Stimulated activated naive CD8-positive, alpha-beta T cell treated with anti-CD3 and anti-CD28 coated beads, Interleukin-15, Interleukin-2, amounts not matched to agents 100 ng/mL and 50 ng/mL, for 24 hours (primary cell): ENCODE measurements at regions not wholly inside any gene's neighbourhood (a gene's known extent, or its start where the extent isn't known, plus 50 kb on each side); places are given as distances from the start of the nearest gene placed in this dataset.
"Not testable (repeated sequence)": the region's sequence is repeated elsewhere in the genome, so short reads cannot be mapped to it uniquely, and the experiment has no call there.

Experiments used
- H3K27ac Mint-ChIP-seq: one replicate; pipeline ENCODE4 v1.8.0; 2021; ENCODE audit warnings: mild to moderate bottlenecking, mixed read lengths
- H3K27me3 Mint-ChIP-seq: one replicate; pipeline ENCODE4 v1.8.0; 2021; ENCODE audit warnings: mixed read lengths
- H3K36me3 Mint-ChIP-seq: one replicate; pipeline ENCODE4 v1.8.0; 2021; ENCODE audit warnings: low read depth, mixed read lengths
- H3K4me1 Mint-ChIP-seq: one replicate; pipeline ENCODE4 v1.8.0; 2021; ENCODE audit warnings: low read depth, mixed read lengths
- H3K4me3 Mint-ChIP-seq: one replicate; pipeline ENCODE4 v1.8.0; 2021; ENCODE audit warnings: mild to moderate bottlenecking, mixed read lengths
- H3K9me3 Mint-ChIP-seq: one replicate; pipeline ENCODE4 v1.8.0; 2021; ENCODE audit warnings: mixed read lengths

GRCh38 chr6:63452125-63452524 is 120.2 kb upstream of the LOC128125822 start:
- H3K27me3 Mint-ChIP-seq, result no peaks in the 10 kb centered on the region
- no peaks in the 10 kb centered on the region for H3K4me1 Mint-ChIP-seq
- no peaks in the 10 kb centered on the region for H3K36me3 Mint-ChIP-seq
- no peak overlapping the region for H3K27ac Mint-ChIP-seq
- H3K4me3 Mint-ChIP-seq, result no peak overlapping the region
- H3K9me3 Mint-ChIP-seq, result no peaks in the 10 kb centered on the region

GRCh38 chr6:63456734-63457133 is 115.5 kb upstream of the LOC128125822 start:
- Mint-ChIP-seq H3K9me3 (no peaks in the 10 kb centered on the region), H3K4me1 (no peaks in the 10 kb centered on the region), H3K36me3 (no peaks in the 10 kb centered on the region), H3K27ac (no peak overlapping the region), H3K4me3 (no peak overlapping the region), H3K27me3 (no peaks in the 10 kb centered on the region)

- H3K36me3 Mint-ChIP-seq, result no peaks in the 10 kb centered on the region
- no peaks in the 10 kb centered on the region for H3K9me3 Mint-ChIP-seq
- H3K27me3 Mint-ChIP-seq, result no peaks in the 10 kb centered on the region
- no peak overlapping the region for H3K27ac Mint-ChIP-seq
- no peaks in the 10 kb centered on the region for H3K4me1 Mint-ChIP-seq
- H3K4me3 Mint-ChIP-seq, result no peak overlapping the region
Measured at GRCh38 chr6:63458480-63459115, 113.7 kb upstream of the LOC128125822 start.

- Mint-ChIP-seq H3K9me3 (no peaks in the 10 kb centered on the region), H3K36me3 (no peaks in the 10 kb centered on the region), H3K27ac (no peak overlapping the region), H3K4me3 (no peak overlapping the region), H3K4me1 (no peaks in the 10 kb centered on the region), H3K27me3 (no peaks in the 10 kb centered on the region)
Measured at GRCh38 chr6:63459814-63460213, 112.5 kb upstream of the LOC128125822 start.

GRCh38 chr6:63460971-63461370 is 111.3 kb upstream of the LOC128125822 start:
- Mint-ChIP-seq H3K9me3 (no peaks in the 10 kb centered on the region), H3K27ac (no peak overlapping the region), H3K36me3 (no peaks in the 10 kb centered on the region), H3K4me1 (no peaks in the 10 kb centered on the region), H3K4me3 (no peak overlapping the region), H3K27me3 (peaks cover 5% of the 10 kb centered on the region)

- H3K36me3 Mint-ChIP-seq, result no peaks in the 10 kb centered on the region
- no peaks in the 10 kb centered on the region for H3K9me3 Mint-ChIP-seq
- H3K27me3 Mint-ChIP-seq, result peaks cover 5% of the 10 kb centered on the region
- H3K27ac Mint-ChIP-seq, result no peak overlapping the region
- no peaks in the 10 kb centered on the region for H3K4me1 Mint-ChIP-seq
- H3K4me3 Mint-ChIP-seq, result no peak overlapping the region
Measured at GRCh38 chr6:63464060-63464459, 108.2 kb upstream of the LOC128125822 start.

- Mint-ChIP-seq H3K4me3 (no peak overlapping the region), H3K27me3 (peaks cover 5% of the 10 kb centered on the region), H3K4me1 (no peaks in the 10 kb centered on the region), H3K27ac (no peak overlapping the region), H3K36me3 (no peaks in the 10 kb centered on the region), H3K9me3 (no peaks in the 10 kb centered on the region)
Measured at GRCh38 chr6:63465750-63466149, 106.5 kb upstream of the LOC128125822 start.

- Mint-ChIP-seq H3K36me3 (no peaks in the 10 kb centered on the region), H3K4me1 (no peaks in the 10 kb centered on the region), H3K27me3 (peaks cover 5% of the 10 kb centered on the region), H3K27ac (no peak overlapping the region), H3K9me3 (no peaks in the 10 kb centered on the region), H3K4me3 (no peak overlapping the region)
Measured at GRCh38 chr6:63466242-63466733, 106.0 kb upstream of the LOC128125822 start.

GRCh38 chr6:63467247-63467954 is 104.9 kb upstream of the LOC128125822 start:
- Mint-ChIP-seq H3K9me3 (no peaks in the 10 kb centered on the region), H3K4me1 (no peaks in the 10 kb centered on the region), H3K36me3 (no peaks in the 10 kb centered on the region), H3K4me3 (no peak overlapping the region), H3K27ac (no peak overlapping the region), H3K27me3 (peaks cover 5% of the 10 kb centered on the region)

- H3K27me3 Mint-ChIP-seq, H3K4me1 Mint-ChIP-seq, H3K4me3 Mint-ChIP-seq, H3K27ac Mint-ChIP-seq, H3K9me3 Mint-ChIP-seq, H3K36me3 Mint-ChIP-seq: not testable (repeated sequence)
Measured at GRCh38 chr6:63471145-63471544, 101.1 kb upstream of the LOC128125822 start.

- Mint-ChIP-seq H3K9me3 (no peaks in the 10 kb centered on the region), H3K27ac (no peak overlapping the region), H3K4me1 (no peaks in the 10 kb centered on the region), H3K4me3 (no peak overlapping the region), H3K27me3 (no peaks in the 10 kb centered on the region), H3K36me3 (no peaks in the 10 kb centered on the region)
Measured at GRCh38 chr6:63471654-63472053, 100.6 kb upstream of the LOC128125822 start.

- Mint-ChIP-seq H3K27me3 (no peaks in the 10 kb centered on the region), H3K4me1 (no peaks in the 10 kb centered on the region), H3K4me3 (no peak overlapping the region), H3K36me3 (no peaks in the 10 kb centered on the region), H3K9me3 (no peaks in the 10 kb centered on the region), H3K27ac (no peak overlapping the region)
Measured at GRCh38 chr6:63475707-63476106, 96.6 kb upstream of the LOC128125822 start.

- Mint-ChIP-seq H3K9me3 (no peaks in the 10 kb centered on the region), H3K27ac (no peak overlapping the region), H3K36me3 (no peaks in the 10 kb centered on the region), H3K4me1 (no peaks in the 10 kb centered on the region), H3K27me3 (no peaks in the 10 kb centered on the region), H3K4me3 (no peak overlapping the region)
Measured at GRCh38 chr6:63476302-63476701, 96.0 kb upstream of the LOC128125822 start.

GRCh38 chr6:63477422-63478040 is 94.7 kb upstream of the LOC128125822 start:
- no peaks in the 10 kb centered on the region for H3K4me1 Mint-ChIP-seq
- H3K27ac Mint-ChIP-seq, result no peak overlapping the region
- H3K4me3 Mint-ChIP-seq, result no peak overlapping the region
- H3K27me3 Mint-ChIP-seq, result no peaks in the 10 kb centered on the region
- H3K36me3 Mint-ChIP-seq, result no peaks in the 10 kb centered on the region
- no peaks in the 10 kb centered on the region for H3K9me3 Mint-ChIP-seq

- no peak overlapping the region for H3K4me3 Mint-ChIP-seq
- H3K27ac Mint-ChIP-seq, result no peak overlapping the region
- H3K9me3 Mint-ChIP-seq, result no peaks in the 10 kb centered on the region
- no peaks in the 10 kb centered on the region for H3K27me3 Mint-ChIP-seq
- H3K36me3 Mint-ChIP-seq, result no peaks in the 10 kb centered on the region
- no peaks in the 10 kb centered on the region for H3K4me1 Mint-ChIP-seq
Measured at GRCh38 chr6:63478734-63479133, 93.5 kb upstream of the LOC128125822 start.
